SU-DHL-6 (cell line): ENCODE measurements at regions not wholly inside any gene's neighbourhood (a gene's known extent, or its start where the extent isn't known, plus 50 kb on each side); places are given as distances from the start of the nearest gene placed in this dataset.

Experiments used
- H2AFZ ChIP-seq: fragments of 200-600 bp; sonication (generic); 2 replicates; pipeline ENCODE4 v1.6.1; 2014; ENCODE audit warnings: low read depth, mild to moderate bottlenecking, moderate library complexity, mixed read lengths, antibody characterized with exemption, low read length; ENCODE audit not compliant: severe bottlenecking
- H3F3A ChIP-seq: fragments of 200-600 bp; shearing (Covaris generic); 2 replicates; pipeline ENCODE4 v1.6.0; 2016; ENCODE audit warnings: antibody characterized with exemption, mild to moderate bottlenecking; ENCODE audit not compliant: insufficient read depth
- H3K27ac ChIP-seq: fragments of 200-600 bp; sonication (generic); 2 replicates; pipeline ENCODE4 v1.5.1; 2016; ENCODE audit warnings: low read depth, mild to moderate bottlenecking, low read length, moderate library complexity, mixed read lengths
- H3K27me3 ChIP-seq: fragments of 200-600 bp; sonication (generic), shearing (Covaris generic); 2 replicates; pipeline ENCODE4 v1.6.0; 2014; ENCODE audit warnings: mild to moderate bottlenecking, low read length
- H3K36me3 ChIP-seq: fragments of 200-600 bp; sonication (generic); 2 replicates; pipeline ENCODE4 v1.6.1; 2014; ENCODE audit warnings: mild to moderate bottlenecking, low read length, mixed read lengths
- H3K4me2 ChIP-seq: fragments of 300-600, 200-600 bp; shearing (Covaris generic), sonication (generic); 2 replicates; pipeline ENCODE4 v1.6.0; 2014; ENCODE audit warnings: low read length, low read depth, mild to moderate bottlenecking; ENCODE audit not compliant: poor library complexity, severe bottlenecking
- H3K4me3 ChIP-seq: fragments of 200-600 bp; sonication (generic); 2 replicates; pipeline ENCODE4 v1.5.1; 2014; ENCODE audit warnings: antibody characterized with exemption, low read length, mild to moderate bottlenecking, mixed read lengths; ENCODE audit not compliant: insufficient read depth, poor library complexity, severe bottlenecking
- H3K79me2 ChIP-seq: fragments of 200-600 bp; sonication (generic); 2 replicates; pipeline ENCODE4 v1.6.1; 2014; ENCODE audit warnings: mild to moderate bottlenecking, low read length, moderate library complexity; ENCODE audit not compliant: insufficient read depth
- H3K9ac ChIP-seq: fragments of 200-600 bp; sonication (generic); 2 replicates; pipeline ENCODE4 v1.7.0; 2014; ENCODE audit warnings: mild to moderate bottlenecking, low read length
- H3K9me2 ChIP-seq: fragments of 200-600 bp; sonication (generic); replicated peaks from 2 replicates; pipeline ENCODE4 v1.6.1; 2014; ENCODE audit warnings: low read length; ENCODE audit not compliant: insufficient read depth
- H3K9me3 ChIP-seq: fragments of 200-600 bp; sonication (generic); 2 replicates; pipeline ENCODE4 v1.6.1; 2014; ENCODE audit warnings: low read length, mixed read lengths; ENCODE audit not compliant: insufficient read depth
- H4K20me1 ChIP-seq: fragments of 200-600 bp; sonication (generic); 2 replicates; pipeline ENCODE4 v1.6.1; 2014; ENCODE audit warnings: low read depth, mild to moderate bottlenecking, antibody characterized with exemption, low read length, moderate library complexity, mixed read lengths
- EZH2phosphoT487 ChIP-seq: fragments of 200-600 bp; sonication (generic), shearing (Covaris generic); conservative IDR thresholded peaks from 2 replicates; pipeline ENCODE4 v1.6.1; 2018; ENCODE audit warnings: mild to moderate bottlenecking, antibody characterized with exemption, low read length, moderate library complexity, mixed read lengths
- TF ChIP-seq, protein P1 (sequence below): fragments of 200-600 bp; sonication (generic); IDR thresholded peaks from one replicate; pipeline ENCODE4 v1.5.1; 2017; ENCODE audit warnings: antibody characterized with exemption, mild to moderate bottlenecking, low read length, moderate library complexity; ENCODE audit not compliant: insufficient read depth, poor library complexity, severe bottlenecking

GRCh38 chr15:69720536-69720935 is 267.9 kb downstream of the RPLP1 start:
- Histone ChIP-seq H2AFZ (no peak overlapping the region), H3K27ac (no peak overlapping the region), H3K79me2 (no peaks in the 10 kb centered on the region), H3K9me2 (no peaks in the 10 kb centered on the region), H3K9me3 (no peaks in the 10 kb centered on the region), H3K4me3 (no peak overlapping the region), H3F3A (no peaks in the 10 kb centered on the region), H3K4me2 (no peak overlapping the region), H3K9ac (no peak overlapping the region), H3K27me3 (no peaks in the 10 kb centered on the region), H4K20me1 (no peaks in the 10 kb centered on the region), H3K36me3 (no peaks in the 10 kb centered on the region)
- no peak for TF ChIP-seq EZH2phosphoT487
- TF ChIP-seq, protein P1, sequence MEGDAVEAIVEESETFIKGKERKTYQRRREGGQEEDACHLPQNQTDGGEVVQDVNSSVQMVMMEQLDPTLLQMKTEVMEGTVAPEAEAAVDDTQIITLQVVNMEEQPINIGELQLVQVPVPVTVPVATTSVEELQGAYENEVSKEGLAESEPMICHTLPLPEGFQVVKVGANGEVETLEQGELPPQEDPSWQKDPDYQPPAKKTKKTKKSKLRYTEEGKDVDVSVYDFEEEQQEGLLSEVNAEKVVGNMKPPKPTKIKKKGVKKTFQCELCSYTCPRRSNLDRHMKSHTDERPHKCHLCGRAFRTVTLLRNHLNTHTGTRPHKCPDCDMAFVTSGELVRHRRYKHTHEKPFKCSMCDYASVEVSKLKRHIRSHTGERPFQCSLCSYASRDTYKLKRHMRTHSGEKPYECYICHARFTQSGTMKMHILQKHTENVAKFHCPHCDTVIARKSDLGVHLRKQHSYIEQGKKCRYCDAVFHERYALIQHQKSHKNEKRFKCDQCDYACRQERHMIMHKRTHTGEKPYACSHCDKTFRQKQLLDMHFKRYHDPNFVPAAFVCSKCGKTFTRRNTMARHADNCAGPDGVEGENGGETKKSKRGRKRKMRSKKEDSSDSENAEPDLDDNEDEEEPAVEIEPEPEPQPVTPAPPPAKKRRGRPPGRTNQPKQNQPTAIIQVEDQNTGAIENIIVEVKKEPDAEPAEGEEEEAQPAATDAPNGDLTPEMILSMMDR = no peak

- Histone ChIP-seq H3K36me3 (no peaks in the 10 kb centered on the region), H4K20me1 (no peaks in the 10 kb centered on the region), H3K9ac (no peak overlapping the region), H3F3A (no peaks in the 10 kb centered on the region), H3K4me2 (no peak overlapping the region), H3K9me3 (no peaks in the 10 kb centered on the region), H3K79me2 (no peaks in the 10 kb centered on the region), H3K27ac (no peak overlapping the region), H3K9me2 (no peaks in the 10 kb centered on the region), H2AFZ (no peak overlapping the region), H3K27me3 (no peaks in the 10 kb centered on the region), H3K4me3 (no peak overlapping the region)
- TF ChIP-seq, protein P1 = no peak
- no peak for TF ChIP-seq EZH2phosphoT487
These were observed 270.3 kb downstream of the RPLP1 start for GRCh38 chr15:69722924-69723323.

DNA sequence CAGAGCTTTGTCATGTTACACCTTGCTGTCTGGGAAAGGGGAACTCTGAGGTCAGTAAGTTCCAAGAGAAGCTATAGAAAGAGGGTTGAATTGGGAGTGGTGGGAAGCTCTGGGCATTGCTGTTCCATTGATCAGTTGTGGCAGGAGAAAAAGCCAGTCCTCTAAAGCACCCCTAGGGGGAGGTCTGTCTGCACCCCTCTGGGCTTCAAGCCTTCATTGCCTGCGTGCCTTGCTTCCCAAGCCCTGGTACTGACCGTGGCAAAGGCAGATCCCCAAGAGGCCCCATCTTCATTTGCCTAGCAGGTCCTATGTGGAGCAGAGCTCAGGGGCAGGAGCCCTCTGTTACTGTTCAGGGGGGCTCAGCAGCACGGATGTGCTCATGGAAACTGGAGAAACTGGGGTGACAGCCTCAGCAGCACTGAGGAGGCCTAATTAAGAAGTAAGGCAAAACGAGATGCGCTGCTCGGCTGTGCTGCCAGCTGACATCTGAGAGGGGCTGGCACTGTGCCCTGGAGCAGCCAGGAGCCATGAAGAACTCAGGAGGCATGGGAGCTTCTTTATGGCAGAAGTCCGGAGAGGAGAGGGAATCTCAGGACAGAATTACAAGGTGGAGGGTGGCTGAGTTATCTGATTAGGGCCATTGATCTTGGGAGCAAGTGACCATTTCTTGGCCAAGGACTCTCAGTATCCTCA is 270.9 kb downstream of the RPLP1 start:
- no peak overlapping the region for H3K27ac ChIP-seq
- H3K27me3 ChIP-seq = no peaks in the 10 kb centered on the region
- H4K20me1 ChIP-seq = no peaks in the 10 kb centered on the region
- no peaks in the 10 kb centered on the region for H3F3A ChIP-seq
- H2AFZ ChIP-seq = no peak overlapping the region
- no peak for TF ChIP-seq EZH2phosphoT487
- TF ChIP-seq, protein P1 = no peak
- no peak overlapping the region for H3K9ac ChIP-seq
- no peaks in the 10 kb centered on the region for H3K79me2 ChIP-seq
- H3K4me3 ChIP-seq = no peak overlapping the region
- H3K36me3 ChIP-seq = no peaks in the 10 kb centered on the region
- H3K4me2 ChIP-seq = no peak overlapping the region
- no peaks in the 10 kb centered on the region for H3K9me2 ChIP-seq
- H3K9me3 ChIP-seq = no peaks in the 10 kb centered on the region
